ENCODE measurements at regions not wholly inside any gene's neighbourhood (a gene's known extent, or its start where the extent isn't known, plus 50 kb on each side); places are given as distances from the start of the nearest gene placed in this dataset.
"Not testable (repeated sequence)": the region's sequence is repeated elsewhere in the genome, so short reads cannot be mapped to it uniquely, and the experiment has no call there.

- no peak for DNase-seq (ENCODE audit: low read depth in 2 of 2, low spot score in 1 of 2)
Measured at GRCh38 chr1:199573047-199573446, 454.5 kb upstream of the NR5A2 start.

GRCh38 chr1:199574950-199575349, 452.6 kb upstream of the NR5A2 start:
- DNase-seq (ENCODE audit: low read depth in 2 of 2, low spot score in 1 of 2), result no peak

- no peak for DNase-seq (ENCODE audit: low read depth in 2 of 2, low spot score in 1 of 2)
Measured at GRCh38 chr1:199580300-199580699, 447.2 kb upstream of the NR5A2 start.

GRCh38 chr1:199585392-199585791, 442.1 kb upstream of the NR5A2 start:
- DNase-seq (ENCODE audit: low read depth in 2 of 2, low spot score in 1 of 2), result no peak

- DNase-seq (ENCODE audit: low read depth in 2 of 2, low spot score in 1 of 2), result no peak
Measured at GRCh38 chr1:199590708-199591107, 436.8 kb upstream of the NR5A2 start.

- DNase-seq (ENCODE audit: low read depth in 2 of 2, low spot score in 1 of 2), result no peak
Measured at GRCh38 chr1:199591468-199591867, 436.0 kb upstream of the NR5A2 start.

- DNase-seq (ENCODE audit: low read depth in 2 of 2, low spot score in 1 of 2), result no peak
Measured at GRCh38 chr1:199593475-199593874, 434.0 kb upstream of the NR5A2 start.

- not testable (repeated sequence) for DNase-seq (ENCODE audit: low read depth in 2 of 2, low spot score in 1 of 2)
Measured at GRCh38 chr1:199596448-199596847, 431.1 kb upstream of the NR5A2 start.

GRCh38 chr1:199597152-199597551, 430.4 kb upstream of the NR5A2 start:
- no peak for DNase-seq (ENCODE audit: low read depth in 2 of 2, low spot score in 1 of 2)

- no peak for DNase-seq (ENCODE audit: low read depth in 2 of 2, low spot score in 1 of 2)
Measured at GRCh38 chr1:199608414-199608813, 419.1 kb upstream of the NR5A2 start.

- no peak for DNase-seq (ENCODE audit: low read depth in 2 of 2, low spot score in 1 of 2)
Measured at GRCh38 chr1:199612976-199613774, 414.3 kb upstream of the NR5A2 start.

GRCh38 chr1:199616947-199617346, 410.6 kb upstream of the NR5A2 start:
- no peak for DNase-seq (ENCODE audit: low read depth in 2 of 2, low spot score in 1 of 2)

GRCh38 chr1:199619223-199619622, 408.3 kb upstream of the NR5A2 start:
- no peak for DNase-seq (ENCODE audit: low read depth in 2 of 2, low spot score in 1 of 2)

GRCh38 chr1:199626228-199626627, 401.3 kb upstream of the NR5A2 start:
- DNase-seq (ENCODE audit: low read depth in 2 of 2, low spot score in 1 of 2), result not testable (repeated sequence)

GRCh38 chr1:199629624-199630023, 397.9 kb upstream of the NR5A2 start:
- no peak for DNase-seq (ENCODE audit: low read depth in 2 of 2, low spot score in 1 of 2)

GRCh38 chr1:199639453-199639852, 388.1 kb upstream of the NR5A2 start:
- no peak for DNase-seq (ENCODE audit: low read depth in 2 of 2, low spot score in 1 of 2)

GRCh38 chr1:199641531-199641930, 386.0 kb upstream of the NR5A2 start:
- DNase-seq (ENCODE audit: low read depth in 2 of 2, low spot score in 1 of 2), result no peak

GRCh38 chr1:199644912-199645311, 382.6 kb upstream of the NR5A2 start:
- DNase-seq (ENCODE audit: low read depth in 2 of 2, low spot score in 1 of 2), result no peak

GRCh38 chr1:199646761-199647160, 380.7 kb upstream of the NR5A2 start:
- no peak for DNase-seq (ENCODE audit: low read depth in 2 of 2, low spot score in 1 of 2)

- no peak for DNase-seq (ENCODE audit: low read depth in 2 of 2, low spot score in 1 of 2)
Measured at GRCh38 chr1:199657449-199657848, 370.1 kb upstream of the NR5A2 start.

GRCh38 chr1:199660071-199660470, 367.4 kb upstream of the NR5A2 start:
- no peak for DNase-seq (ENCODE audit: low read depth in 2 of 2, low spot score in 1 of 2)

- no peak for DNase-seq (ENCODE audit: low read depth in 2 of 2, low spot score in 1 of 2)
Measured at GRCh38 chr1:199665371-199665770, 362.1 kb upstream of the NR5A2 start.

GRCh38 chr1:199667089-199667488, 360.4 kb upstream of the NR5A2 start:
- DNase-seq (ENCODE audit: low read depth in 2 of 2, low spot score in 1 of 2), result no peak

Data from stimulated activated CD8-positive, alpha-beta memory T cell treated with anti-CD3 and anti-CD28 coated beads, Interleukin-4, amount 100 ng/mL, for 1 hour (primary cell).